ENCODE measurements at regions not wholly inside any gene's neighbourhood (a gene's known extent, or its start where the extent isn't known, plus 50 kb on each side); places are given as distances from the start of the nearest gene placed in this dataset.
"Not testable (repeated sequence)": the region's sequence is repeated elsewhere in the genome, so short reads cannot be mapped to it uniquely, and the experiment has no call there.

- no peak for TF ChIP-seq CTCF (IDR thresholded peaks at IDR 0.05)
- DNase-seq = no peak
- Mint-ChIP-seq H3K36me3 (ENCODE audit: low read depth) (no peaks in the 10 kb centered on the region), H3K4me1 (ENCODE audit: low read depth) (no peaks in the 10 kb centered on the region), H3K27me3 (ENCODE audit: insufficient read depth) (no peaks in the 10 kb centered on the region), H3K27ac (no peak overlapping the region), H3K9me3 (peaks cover 10% of the 10 kb centered on the region), H3K4me3 (no peak overlapping the region)
Observed at GRCh38 chr1:74963120-74963519, 171.1 kb upstream of the LHX8 start.

GRCh38 chr1:74964508-74965102, 169.6 kb upstream of the LHX8 start:
- no peak for DNase-seq
- no peaks in the 10 kb centered on the region for H3K36me3 Mint-ChIP-seq (ENCODE audit: low read depth)
- no peaks in the 10 kb centered on the region for H3K27me3 Mint-ChIP-seq (ENCODE audit: insufficient read depth)
- no peak overlapping the region for H3K4me3 Mint-ChIP-seq
- H3K4me1 Mint-ChIP-seq (ENCODE audit: low read depth) = no peaks in the 10 kb centered on the region
- no peak overlapping the region for H3K27ac Mint-ChIP-seq
- peaks cover 10% of the 10 kb centered on the region for H3K9me3 Mint-ChIP-seq
- TF ChIP-seq CTCF (IDR thresholded peaks at IDR 0.05) = no peak

GRCh38 chr1:74969566-74970135, 164.5 kb upstream of the LHX8 start:
- H3K27ac Mint-ChIP-seq = no peak overlapping the region
- no peak for DNase-seq
- H3K4me1 Mint-ChIP-seq (ENCODE audit: low read depth) = no peaks in the 10 kb centered on the region
- no peaks in the 10 kb centered on the region for H3K27me3 Mint-ChIP-seq (ENCODE audit: insufficient read depth)
- H3K36me3 Mint-ChIP-seq (ENCODE audit: low read depth) = no peaks in the 10 kb centered on the region
- no peak overlapping the region for H3K4me3 Mint-ChIP-seq
- no peak for TF ChIP-seq CTCF (IDR thresholded peaks at IDR 0.05)
- peaks cover 25% of the 10 kb centered on the region for H3K9me3 Mint-ChIP-seq

GRCh38 chr1:74971982-74972381, 162.2 kb upstream of the LHX8 start:
- no peaks in the 10 kb centered on the region for H3K27me3 Mint-ChIP-seq (ENCODE audit: insufficient read depth)
- TF ChIP-seq CTCF (IDR thresholded peaks at IDR 0.05) = no peak
- no peak overlapping the region for H3K4me3 Mint-ChIP-seq
- no peaks in the 10 kb centered on the region for H3K36me3 Mint-ChIP-seq (ENCODE audit: low read depth)
- no peak for DNase-seq
- peaks cover 30% of the 10 kb centered on the region for H3K9me3 Mint-ChIP-seq
- no peak overlapping the region for H3K27ac Mint-ChIP-seq
- no peaks in the 10 kb centered on the region for H3K4me1 Mint-ChIP-seq (ENCODE audit: low read depth)

- no peak for TF ChIP-seq CTCF (IDR thresholded peaks at IDR 0.05)
- no peak overlapping the region for H3K27ac Mint-ChIP-seq
- no peaks in the 10 kb centered on the region for H3K4me1 Mint-ChIP-seq (ENCODE audit: low read depth)
- no peaks in the 10 kb centered on the region for H3K36me3 Mint-ChIP-seq (ENCODE audit: low read depth)
- DNase-seq = no peak
- no peak overlapping the region for H3K4me3 Mint-ChIP-seq
- peaks cover 29% of the 10 kb centered on the region for H3K9me3 Mint-ChIP-seq
- H3K27me3 Mint-ChIP-seq (ENCODE audit: insufficient read depth) = no peaks in the 10 kb centered on the region
Observed at GRCh38 chr1:74976491-74976890, 157.7 kb upstream of the LHX8 start.

GRCh38 chr1:74992448-74992847, 141.7 kb upstream of the LHX8 start:
- H3K4me3 Mint-ChIP-seq; H3K4me1 Mint-ChIP-seq (ENCODE audit: low read depth); H3K27me3 Mint-ChIP-seq (ENCODE audit: insufficient read depth); H3K27ac Mint-ChIP-seq; DNase-seq; H3K36me3 Mint-ChIP-seq (ENCODE audit: low read depth): not testable (repeated sequence)
- H3K9me3 Mint-ChIP-seq = peaks cover 27% of the 10 kb centered on the region
